BLaER1 (cell line): ENCODE measurements at regions not wholly inside any gene's neighbourhood (a gene's known extent, or its start where the extent isn't known, plus 50 kb on each side); places are given as distances from the start of the nearest gene placed in this dataset.
A peak's percentile ranks its signal among the peaks of the same experiment; 100 is the strongest.

Source experiments
- H3K27ac ChIP-seq: shearing (Covaris generic); formaldehyde crosslinking; 2 replicates; pipeline ENCODE4 v1.8.1; 2022
- H3K27me3 ChIP-seq: shearing (Covaris generic); formaldehyde crosslinking; 2 replicates; pipeline ENCODE4 v1.8.1; 2022
- H3K36me3 ChIP-seq: shearing (Covaris generic); formaldehyde crosslinking; 2 replicates; pipeline ENCODE4 v1.8.1; 2022
- H3K4me1 ChIP-seq: shearing (Covaris generic); formaldehyde crosslinking; 2 replicates; pipeline ENCODE4 v1.8.1; 2022
- H3K4me2 ChIP-seq: shearing (Covaris generic); formaldehyde crosslinking; 2 replicates; pipeline ENCODE4 v1.8.1; 2022
- H3K4me3 ChIP-seq: shearing (Covaris generic); formaldehyde crosslinking; 2 replicates; pipeline ENCODE4 v1.8.1; 2022
- H3K9ac ChIP-seq: shearing (Covaris generic); formaldehyde crosslinking; 2 replicates; pipeline ENCODE4 v1.8.1; 2022
- H3K9me3 ChIP-seq: shearing (Covaris generic); formaldehyde crosslinking; 2 replicates; pipeline ENCODE4 v1.8.1; 2022
- H4K20me1 ChIP-seq: shearing (Covaris generic); formaldehyde crosslinking; 2 replicates; pipeline ENCODE4 v1.8.1; 2022
- Cebpa-rat ChIP-seq: shearing (Covaris generic); IDR thresholded peaks from 2 replicates; pipeline ENCODE4 v1.8.1; 2022

GRCh38 chr21:38179511-38179910 lies 77.3 kb upstream of the KCNJ15 start:
- Histone ChIP-seq H3K27ac (no peak overlapping the region), H3K9me3 (peaks cover 8% of the 10 kb centered on the region; the same call in 1 of the 2 replicates), H3K36me3 (no peaks in the 10 kb centered on the region), H3K27me3 (no peaks in the 10 kb centered on the region), H3K4me1 (no peaks in the 10 kb centered on the region), H4K20me1 (no peaks in the 10 kb centered on the region), H3K4me3 (no peak overlapping the region), H3K4me2 (no peak overlapping the region), H3K9ac (no peak overlapping the region)
- no peak for TF ChIP-seq Cebpa-rat

- H3K9me3 ChIP-seq, result peaks cover 10% of the 10 kb centered on the region; the same call in 1 of the 2 replicates
- H3K27me3 ChIP-seq, result no peaks in the 10 kb centered on the region
- H3K4me2 ChIP-seq, result no peak overlapping the region
- H3K4me3 ChIP-seq, result no peak overlapping the region
- no peak overlapping the region for H3K9ac ChIP-seq
- TF ChIP-seq Cebpa-rat, result no peak
- no peaks in the 10 kb centered on the region for H4K20me1 ChIP-seq
- H3K4me1 ChIP-seq, result no peaks in the 10 kb centered on the region
- no peak overlapping the region for H3K27ac ChIP-seq
- H3K36me3 ChIP-seq, result no peaks in the 10 kb centered on the region
Measured at GRCh38 chr21:38181096-38181495, 75.7 kb upstream of the KCNJ15 start.

GRCh38 chr21:38182370-38182985 lies 74.3 kb upstream of the KCNJ15 start:
- peaks cover 20% of the 10 kb centered on the region for H3K9me3 ChIP-seq
- H3K36me3 ChIP-seq, result no peaks in the 10 kb centered on the region
- H4K20me1 ChIP-seq, result no peaks in the 10 kb centered on the region
- TF ChIP-seq Cebpa-rat, result no peak
- no peaks in the 10 kb centered on the region for H3K27me3 ChIP-seq
- H3K4me3 ChIP-seq, result no peak overlapping the region
- no peak overlapping the region for H3K9ac ChIP-seq
- H3K27ac ChIP-seq, result no peak overlapping the region
- H3K4me2 ChIP-seq, result no peak overlapping the region
- no peaks in the 10 kb centered on the region for H3K4me1 ChIP-seq

- H4K20me1 ChIP-seq, result no peaks in the 10 kb centered on the region
- H3K9ac ChIP-seq, result no peak overlapping the region
- H3K4me3 ChIP-seq, result no peak overlapping the region
- no peaks in the 10 kb centered on the region for H3K36me3 ChIP-seq
- peaks cover 22% of the 10 kb centered on the region for H3K9me3 ChIP-seq
- no peak overlapping the region for H3K27ac ChIP-seq
- TF ChIP-seq Cebpa-rat, result no peak
- no peaks in the 10 kb centered on the region for H3K27me3 ChIP-seq
- no peak overlapping the region for H3K4me2 ChIP-seq
- H3K4me1 ChIP-seq, result no peaks in the 10 kb centered on the region
Measured at GRCh38 chr21:38183961-38184360, 72.8 kb upstream of the KCNJ15 start.

- Histone ChIP-seq H4K20me1 (no peaks in the 10 kb centered on the region), H3K4me3 (no peak overlapping the region), H3K27ac (no peak overlapping the region), H3K36me3 (no peaks in the 10 kb centered on the region), H3K9ac (no peak overlapping the region), H3K4me2 (no peak overlapping the region), H3K27me3 (no peaks in the 10 kb centered on the region), H3K4me1 (no peaks in the 10 kb centered on the region), H3K9me3 (peaks cover 18% of the 10 kb centered on the region)
- no peak for TF ChIP-seq Cebpa-rat
Measured at GRCh38 chr21:38186661-38187270, 70.0 kb upstream of the KCNJ15 start.

GRCh38 chr21:38188037-38188436 lies 68.8 kb upstream of the KCNJ15 start:
- H3K36me3 ChIP-seq, result no peaks in the 10 kb centered on the region

GRCh38 chr21:38196036-38196435 lies 60.8 kb upstream of the KCNJ15 start:
- Histone ChIP-seq H3K4me2 (no peak overlapping the region), H3K9ac (no peak overlapping the region), H3K4me3 (no peak overlapping the region), H3K9me3 (peaks cover 23% of the 10 kb centered on the region), H3K36me3 (no peaks in the 10 kb centered on the region), H4K20me1 (no peaks in the 10 kb centered on the region), H3K4me1 (no peaks in the 10 kb centered on the region), H3K27ac (no peak overlapping the region), H3K27me3 (no peaks in the 10 kb centered on the region)
- TF ChIP-seq Cebpa-rat, result no peak

More at GRCh38 chr21:38188037-38188436, 68.8 kb upstream of the KCNJ15 start:
- H3K9me3 ChIP-seq, result peaks cover 18% of the 10 kb centered on the region
- H3K4me1 ChIP-seq, result no peaks in the 10 kb centered on the region
- no peak for TF ChIP-seq Cebpa-rat
- no peak overlapping the region for H3K4me2 ChIP-seq
- no peak overlapping the region for H3K9ac ChIP-seq
- H4K20me1 ChIP-seq, result no peaks in the 10 kb centered on the region
- no peak overlapping the region for H3K27ac ChIP-seq
- no peak overlapping the region for H3K4me3 ChIP-seq
- no peaks in the 10 kb centered on the region for H3K27me3 ChIP-seq

GRCh38 chr21:38202811-38203210 lies 54.0 kb upstream of the KCNJ15 start:
- peaks cover 8% of the 10 kb centered on the region for H3K9me3 ChIP-seq
- TF ChIP-seq Cebpa-rat, result no peak
- H3K4me3 ChIP-seq, result no peak overlapping the region
- no peaks in the 10 kb centered on the region for H3K36me3 ChIP-seq
- H3K9ac ChIP-seq, result no peak overlapping the region
- H3K27ac ChIP-seq, result no peak overlapping the region
- H3K27me3 ChIP-seq, result no peaks in the 10 kb centered on the region
- no peaks in the 10 kb centered on the region for H4K20me1 ChIP-seq
- peaks cover 25% of the 10 kb centered on the region for H3K4me1 ChIP-seq
- H3K4me2 ChIP-seq, result peak overlapping the region; percentile 49

GRCh38 chr21:38203229-38203628 lies 53.6 kb upstream of the KCNJ15 start:
- no peak overlapping the region for H3K9ac ChIP-seq
- peaks cover 28% of the 10 kb centered on the region for H3K4me1 ChIP-seq
- peak overlapping the region; percentile 49 for H3K4me2 ChIP-seq
- no peak for TF ChIP-seq Cebpa-rat
- H3K36me3 ChIP-seq, result no peaks in the 10 kb centered on the region
- no peak overlapping the region for H3K27ac ChIP-seq
- H3K9me3 ChIP-seq, result peaks cover 8% of the 10 kb centered on the region
- H3K27me3 ChIP-seq, result no peaks in the 10 kb centered on the region
- H4K20me1 ChIP-seq, result no peaks in the 10 kb centered on the region
- H3K4me3 ChIP-seq, result no peak overlapping the region

- Histone ChIP-seq H3K9me3 (peaks cover 29% of the 10 kb centered on the region), H3K4me2 (no peak overlapping the region), H3K36me3 (no peaks in the 10 kb centered on the region), H4K20me1 (no peaks in the 10 kb centered on the region), H3K4me1 (peaks cover 47% of the 10 kb centered on the region), H3K9ac (no peak overlapping the region), H3K27me3 (no peaks in the 10 kb centered on the region), H3K27ac (no peak overlapping the region), H3K4me3 (no peak overlapping the region)
- no peak for TF ChIP-seq Cebpa-rat
Measured at GRCh38 chr21:38205940-38206339, 50.9 kb upstream of the KCNJ15 start.
